ENCODE measurements at regions not wholly inside any gene's neighbourhood (a gene's known extent, or its start where the extent isn't known, plus 50 kb on each side); places are given as distances from the start of the nearest gene placed in this dataset.

DNA sequence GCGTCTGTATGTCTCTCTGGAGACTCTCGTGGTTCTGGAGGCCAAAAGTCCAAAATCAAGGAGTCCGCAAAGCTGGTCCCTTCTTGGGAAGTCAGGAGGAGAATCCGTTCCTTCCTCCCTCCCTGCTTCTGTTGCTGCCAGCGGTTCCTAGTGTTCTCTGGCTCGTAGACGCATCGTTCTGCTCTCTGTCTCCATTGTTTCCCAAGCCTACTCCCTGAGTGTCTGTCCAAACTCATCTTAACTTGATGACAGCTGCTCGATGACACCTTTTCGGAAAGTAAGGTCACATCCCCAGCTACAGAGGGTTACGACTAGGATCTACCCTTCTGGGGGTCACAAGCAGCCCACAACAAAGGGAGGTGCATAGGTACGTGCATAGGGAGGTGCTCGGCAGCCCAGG is 80.7 kb upstream of the FOXF1 start:
- FAIRE-seq = no peak
- TF ChIP-seq, protein P1, sequence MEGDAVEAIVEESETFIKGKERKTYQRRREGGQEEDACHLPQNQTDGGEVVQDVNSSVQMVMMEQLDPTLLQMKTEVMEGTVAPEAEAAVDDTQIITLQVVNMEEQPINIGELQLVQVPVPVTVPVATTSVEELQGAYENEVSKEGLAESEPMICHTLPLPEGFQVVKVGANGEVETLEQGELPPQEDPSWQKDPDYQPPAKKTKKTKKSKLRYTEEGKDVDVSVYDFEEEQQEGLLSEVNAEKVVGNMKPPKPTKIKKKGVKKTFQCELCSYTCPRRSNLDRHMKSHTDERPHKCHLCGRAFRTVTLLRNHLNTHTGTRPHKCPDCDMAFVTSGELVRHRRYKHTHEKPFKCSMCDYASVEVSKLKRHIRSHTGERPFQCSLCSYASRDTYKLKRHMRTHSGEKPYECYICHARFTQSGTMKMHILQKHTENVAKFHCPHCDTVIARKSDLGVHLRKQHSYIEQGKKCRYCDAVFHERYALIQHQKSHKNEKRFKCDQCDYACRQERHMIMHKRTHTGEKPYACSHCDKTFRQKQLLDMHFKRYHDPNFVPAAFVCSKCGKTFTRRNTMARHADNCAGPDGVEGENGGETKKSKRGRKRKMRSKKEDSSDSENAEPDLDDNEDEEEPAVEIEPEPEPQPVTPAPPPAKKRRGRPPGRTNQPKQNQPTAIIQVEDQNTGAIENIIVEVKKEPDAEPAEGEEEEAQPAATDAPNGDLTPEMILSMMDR (IDR thresholded peaks at IDR 0.05; ENCODE audit: insufficient read depth, missing control alignments) = no peak
- no peak for DNase-seq (ENCODE audit: insufficient read length, low spot score)

DNA sequence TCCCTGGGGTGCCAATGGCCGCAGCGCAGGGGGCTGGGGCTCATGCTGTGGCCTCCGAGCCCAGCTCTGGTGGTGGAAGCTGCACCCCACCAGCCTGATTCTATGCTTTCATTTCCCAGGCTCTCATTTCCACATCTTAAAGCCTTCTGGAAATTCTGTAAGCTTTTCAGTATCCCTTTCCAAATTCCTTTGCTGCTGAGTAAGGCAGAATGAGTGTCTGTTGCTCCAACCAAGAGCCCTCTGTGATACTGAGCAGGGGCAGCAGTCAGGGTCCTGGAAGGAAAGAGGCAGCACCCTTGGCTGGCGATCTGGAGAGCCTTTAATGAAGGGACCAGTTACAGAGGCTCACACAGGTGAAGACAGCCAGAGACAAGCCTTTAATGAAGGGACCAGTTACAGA is 79.5 kb upstream of the FOXF1 start:
- TF ChIP-seq, protein P1 (IDR thresholded peaks at IDR 0.05; ENCODE audit: insufficient read depth, missing control alignments) = no peak
- FAIRE-seq (no peak), DNase-seq (ENCODE audit: insufficient read length, low spot score) (no peak)

DNA sequence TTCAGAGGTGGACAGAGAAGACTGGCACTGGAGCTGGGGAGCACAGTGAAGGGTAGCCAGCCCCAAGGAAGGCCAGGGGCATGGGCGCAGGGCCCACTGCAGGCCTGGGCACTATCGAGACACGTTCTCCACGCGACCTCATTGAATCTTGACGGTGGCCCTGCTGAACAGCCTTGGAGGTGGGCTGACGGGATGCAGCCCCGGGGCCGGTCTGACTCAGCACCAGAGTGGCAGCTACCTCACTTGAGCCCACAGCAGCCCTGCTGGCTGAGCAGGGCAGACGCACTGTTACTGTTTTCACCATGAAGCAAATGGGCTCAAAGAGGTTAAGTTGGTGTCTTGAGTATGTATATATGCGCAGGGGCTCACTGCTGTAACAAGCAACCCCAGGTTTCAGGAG is 78.8 kb upstream of the FOXF1 start:
- DNase-seq (ENCODE audit: insufficient read length, low spot score) = no peak
- no peak for FAIRE-seq
- TF ChIP-seq, protein P1 (IDR thresholded peaks at IDR 0.05; ENCODE audit: insufficient read depth, missing control alignments) = no peak

DNA sequence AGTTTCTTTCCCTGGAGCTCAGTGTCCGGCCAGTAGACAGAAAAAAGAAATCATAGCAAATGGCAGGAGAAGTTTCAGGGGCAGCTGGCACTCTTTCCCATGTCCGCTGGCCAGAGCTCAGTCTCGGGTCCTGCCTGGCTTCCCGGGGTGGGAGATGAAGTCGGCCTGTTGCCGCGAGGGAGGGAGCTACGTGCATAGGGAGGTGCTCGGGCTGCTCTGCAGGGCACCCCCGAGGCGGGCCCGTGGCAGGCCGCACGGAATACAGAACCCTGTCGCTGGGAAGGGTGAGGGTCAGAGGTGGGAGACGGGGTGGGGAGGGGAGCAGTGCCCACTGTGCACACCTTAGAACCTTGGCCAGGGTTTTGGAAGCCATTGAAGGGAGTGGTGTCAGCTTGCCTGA is 78.3 kb upstream of the FOXF1 start:
- TF ChIP-seq, protein P1 (IDR thresholded peaks at IDR 0.05; ENCODE audit: insufficient read depth, missing control alignments) = no peak
- FAIRE-seq (no peak), DNase-seq (ENCODE audit: insufficient read length, low spot score) (no peak)

DNA sequence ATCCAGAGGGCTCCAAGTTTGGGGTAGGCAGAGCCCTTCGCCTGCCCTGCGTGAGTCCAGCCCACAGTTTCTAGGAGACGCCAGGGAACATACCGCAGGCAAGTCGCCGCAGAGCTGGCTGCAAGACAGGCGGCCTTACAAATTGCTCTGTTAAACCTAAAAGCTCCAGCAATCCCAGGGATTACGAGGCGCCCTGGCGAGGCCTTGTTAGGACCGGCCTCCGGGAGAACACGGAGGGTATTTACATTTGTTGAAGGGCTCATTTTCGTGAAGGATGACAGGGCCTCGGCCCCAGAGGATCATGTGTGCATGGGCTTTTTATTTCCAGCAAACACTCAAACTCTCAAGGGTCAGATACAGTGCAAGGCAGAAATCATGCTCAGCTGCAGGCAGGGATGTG is 77.6 kb upstream of the FOXF1 start:
- DNase-seq (ENCODE audit: insufficient read length, low spot score) (no peak), FAIRE-seq (no peak)
- TF ChIP-seq, protein P1 (IDR thresholded peaks at IDR 0.05; ENCODE audit: insufficient read depth, missing control alignments) = no peak

DNA sequence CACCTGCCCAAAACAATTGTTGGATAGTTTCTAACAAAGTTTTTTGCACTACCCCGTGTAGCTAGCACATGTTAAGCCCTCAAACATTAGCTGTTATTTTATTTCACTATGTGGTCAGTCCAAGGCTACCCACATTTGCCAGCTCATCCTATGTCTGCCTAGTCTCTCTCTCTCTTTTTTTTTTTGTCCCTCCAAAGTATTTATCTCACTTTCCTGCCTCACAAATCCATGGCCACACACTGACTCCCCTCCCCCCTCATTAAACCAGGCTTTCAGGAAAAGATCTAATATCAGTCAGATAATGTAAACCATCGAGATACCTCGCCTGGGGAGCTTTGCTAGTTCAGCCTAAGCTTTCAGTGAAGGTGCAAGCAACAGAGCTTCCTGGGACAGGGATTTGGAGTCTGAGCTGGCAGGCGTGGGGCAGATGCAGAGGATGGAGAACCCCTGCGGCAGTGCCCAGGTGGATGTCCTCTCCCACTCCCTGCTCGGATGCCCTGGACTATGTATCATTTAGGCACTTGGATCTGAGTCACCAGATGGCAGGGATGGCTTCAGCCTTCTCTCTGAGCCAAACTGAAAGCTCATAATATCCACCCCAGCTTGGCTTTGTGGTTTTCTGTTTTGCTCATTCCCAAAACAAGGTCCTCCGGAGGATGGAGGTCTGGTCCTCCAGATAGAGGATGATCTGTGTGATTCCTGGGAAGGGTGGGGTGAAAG is 73.7 kb upstream of the FOXF1 start:
- TF ChIP-seq, protein P1 (IDR thresholded peaks at IDR 0.05; ENCODE audit: insufficient read depth, missing control alignments) = no peak
- no peak for FAIRE-seq
- no peak for DNase-seq (ENCODE audit: insufficient read length, low spot score)

DNA sequence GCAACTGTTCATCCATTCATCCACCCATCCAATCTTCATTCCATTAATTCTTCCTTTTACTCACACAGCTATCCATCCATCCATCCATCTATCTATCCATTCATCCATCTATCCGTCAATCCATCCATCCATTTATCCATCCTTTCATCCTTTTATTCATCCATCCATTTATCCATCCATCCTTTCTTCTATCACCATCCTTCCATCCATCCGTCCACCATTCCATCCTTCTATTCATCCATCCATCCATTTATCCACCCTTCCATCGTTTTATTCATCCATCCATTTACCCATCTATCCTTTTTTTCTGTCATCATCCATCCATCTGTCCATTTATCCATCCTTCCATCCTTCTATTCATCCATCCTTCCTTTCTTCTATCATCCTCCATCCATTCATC is 73.0 kb upstream of the FOXF1 start:
- no peak for FAIRE-seq
- DNase-seq (ENCODE audit: insufficient read length, low spot score) = no peak
- TF ChIP-seq, protein P1 (IDR thresholded peaks at IDR 0.05; ENCODE audit: insufficient read depth, missing control alignments) = no peak
